H9 (cell line): ENCODE measurements at regions not wholly inside any gene's neighbourhood (a gene's known extent, or its start where the extent isn't known, plus 50 kb on each side); places are given as distances from the start of the nearest gene placed in this dataset.

Experiments used
- DNase-seq: peaks from one replicate; pipeline ENCODE4 v3.0.0-alpha.2; 2017
- H2AFZ ChIP-seq: one replicate; pipeline ENCODE4 v1.6.1; 2013; ENCODE audit warnings: mild to moderate bottlenecking, low read length, control low read depth, moderate library complexity
- H2AK5ac ChIP-seq: 2 replicates; pipeline ENCODE4 v1.6.1; 2013; ENCODE audit warnings: low read length, control low read depth, mixed read lengths; ENCODE audit not compliant: insufficient read length
- H2BK120ac ChIP-seq: one replicate; pipeline ENCODE4 v1.6.1; 2013; ENCODE audit warnings: low read depth, mild to moderate bottlenecking, low read length, control low read depth, inconsistent platforms; ENCODE audit not compliant: poor library complexity, severe bottlenecking
- H2BK12ac ChIP-seq: 2 replicates; pipeline ENCODE4 v1.6.1; 2013; ENCODE audit warnings: low read length, control low read depth, mixed read lengths, low read depth; ENCODE audit not compliant: insufficient read length
- H2BK15ac ChIP-seq: 2 replicates; pipeline ENCODE4 v1.6.1; 2013; ENCODE audit warnings: low read depth, low read length, control low read depth
- H2BK20ac ChIP-seq: one replicate; pipeline ENCODE4 v1.6.1; 2013; ENCODE audit warnings: low read depth, mild to moderate bottlenecking, low read length, control low read depth, inconsistent platforms; ENCODE audit not compliant: poor library complexity, severe bottlenecking
- H2BK5ac ChIP-seq: 2 replicates; pipeline ENCODE4 v1.6.1; 2013; ENCODE audit warnings: low read length, control low read depth, mixed read lengths; ENCODE audit not compliant: insufficient read length
- H3K14ac ChIP-seq: 2 replicates; pipeline ENCODE4 v1.6.1; 2013; ENCODE audit warnings: low read length, control low read depth; ENCODE audit not compliant: insufficient read depth
- H3K18ac ChIP-seq: 2 replicates; pipeline ENCODE4 v1.6.1; 2013; ENCODE audit warnings: low read depth, mild to moderate bottlenecking, mixed read lengths, low read length, control low read depth; ENCODE audit not compliant: insufficient read length
- H3K23ac ChIP-seq: 2 replicates; pipeline ENCODE4 v1.6.1; 2013; ENCODE audit warnings: low read length, control low read depth, mixed read lengths, low read depth; ENCODE audit not compliant: insufficient read length
- H3K23me2 ChIP-seq: 2 replicates; pipeline ENCODE4 v1.6.1; 2013; ENCODE audit warnings: low read depth, mild to moderate bottlenecking, mixed read lengths, low read length, control low read depth; ENCODE audit not compliant: insufficient read length, poor library complexity, severe bottlenecking
- H3K27ac ChIP-seq: 2 replicates; pipeline ENCODE4 v1.5.1; 2013; ENCODE audit warnings: low read length, control low read depth, mixed read lengths, low read depth; ENCODE audit not compliant: insufficient read length
- H3K27me3 ChIP-seq: 2 replicates; pipeline ENCODE4 v1.6.1; 2013; ENCODE audit warnings: low read length, control low read depth, inconsistent platforms; ENCODE audit not compliant: insufficient read depth
- H3K4ac ChIP-seq: 2 replicates; pipeline ENCODE4 v1.6.1; 2013; ENCODE audit warnings: low read depth, mild to moderate bottlenecking, control low read depth, inconsistent platforms, low read length, moderate library complexity
- H3K4me1 ChIP-seq: 2 replicates; pipeline ENCODE4 v1.6.1; 2013; ENCODE audit warnings: low read length, control low read depth, inconsistent platforms; ENCODE audit not compliant: insufficient read depth
- H3K4me2 ChIP-seq: 2 replicates; pipeline ENCODE4 v1.6.1; 2013; ENCODE audit warnings: low read length, control low read depth, mixed read lengths; ENCODE audit not compliant: insufficient read length, insufficient read depth
- H3K56ac ChIP-seq: 2 replicates; pipeline ENCODE4 v1.6.1; 2013; ENCODE audit warnings: low read depth, mild to moderate bottlenecking, mixed read lengths, low read length, control low read depth; ENCODE audit not compliant: insufficient read length
- H3K79me1 ChIP-seq: 2 replicates; pipeline ENCODE4 v1.6.1; 2013; ENCODE audit warnings: low read depth, mild to moderate bottlenecking, moderate library complexity, low read length, control low read depth, inconsistent platforms; ENCODE audit not compliant: insufficient read depth, poor library complexity, severe bottlenecking
- H3K79me2 ChIP-seq: 2 replicates; pipeline ENCODE4 v1.6.1; 2013; ENCODE audit warnings: low read length, control low read depth, inconsistent platforms; ENCODE audit not compliant: insufficient read depth
- H3K9ac ChIP-seq: 2 replicates; pipeline ENCODE4 v1.6.1; 2013; ENCODE audit warnings: low read length, control low read depth, mixed read lengths; ENCODE audit not compliant: insufficient read length; ENCODE audit errors: extremely low read depth
- H3K9me3 ChIP-seq: one replicate; pipeline ENCODE4 v1.6.1; 2013; ENCODE audit warnings: low read depth, low read length, inconsistent platforms; ENCODE audit not compliant: control insufficient read depth
- H3T11ph ChIP-seq: one replicate; pipeline ENCODE4 v1.6.1; 2013; ENCODE audit warnings: mild to moderate bottlenecking, low read length, control low read depth, inconsistent platforms
- H4K20me1 ChIP-seq: one replicate; pipeline ENCODE4 v1.6.1; 2013; ENCODE audit not compliant: control insufficient read depth, insufficient read length, insufficient read depth
- H4K5ac ChIP-seq: 2 replicates; pipeline ENCODE4 v1.6.1; 2013; ENCODE audit warnings: low read depth, mild to moderate bottlenecking, mixed read lengths, low read length, control low read depth; ENCODE audit not compliant: insufficient read length
- H4K8ac ChIP-seq: replicated peaks from 2 replicates; pipeline ENCODE4 v1.6.1; 2013; ENCODE audit warnings: low read length, control low read depth, mixed read lengths, low read depth; ENCODE audit not compliant: insufficient read length
- H4K91ac ChIP-seq: 2 replicates; pipeline ENCODE4 v1.6.1; 2013; ENCODE audit warnings: low read depth, mild to moderate bottlenecking, moderate library complexity, mixed read lengths, low read length, control low read depth; ENCODE audit not compliant: insufficient read length
- H3K27ac Mint-ChIP-seq, 3 experiments: 2 replicates in 2 of 3; 3 replicates in 1 of 3; pipeline ENCODE4 v1.8.0; 2020 to 2021; ENCODE audit warnings: mixed read lengths in 3 of 3, mild to moderate bottlenecking in 1 of 3, moderate library complexity in 1 of 3
- H3K27me3 Mint-ChIP-seq: 2 replicates; pipeline ENCODE4 v1.8.0; 2021; ENCODE audit warnings: low read depth, mild to moderate bottlenecking, moderate library complexity, mixed read lengths
- H3K36me3 Mint-ChIP-seq, 3 experiments: 2 replicates in 2 of 3; 3 replicates in 1 of 3; pipeline ENCODE4 v1.8.0; 2020 to 2021; ENCODE audit warnings: low read depth in 3 of 3, mixed read lengths in 3 of 3; ENCODE audit not compliant: insufficient read depth in 1 of 3
- H3K4me1 Mint-ChIP-seq, 2 experiments: 2 replicates each; pipeline ENCODE4 v1.8.0; 2020; ENCODE audit warnings: mixed read lengths in 2 of 2
- H3K4me3 Mint-ChIP-seq, 2 experiments: 2 replicates in 1 of 2; 3 replicates in 1 of 2; pipeline ENCODE4 v1.8.0; 2020 to 2021; ENCODE audit warnings: mild to moderate bottlenecking in 2 of 2, mixed read lengths in 2 of 2, moderate library complexity in 1 of 2
- H3K9me3 Mint-ChIP-seq, 2 experiments: 2 replicates in 1 of 2; 3 replicates in 1 of 2; pipeline ENCODE4 v1.8.0; 2020; ENCODE audit warnings: mild to moderate bottlenecking in 2 of 2, mixed read lengths in 2 of 2, moderate library complexity in 1 of 2
- WGBS: extraction: QIAGEN DNeasy Blood & Tissue Kit; methylation state at CpG from one replicate; pipeline ENCODE4 v1.1.7; 2013; ENCODE audit warnings: missing lambda C conversion rate, low lambda C conversion rate, mixed read lengths; ENCODE audit not compliant: insufficient read length; ENCODE audit errors: extremely low coverage; 5-methylcytosine and 5-hydroxymethylcytosine counted together
- TF ChIP-seq, protein P1 (sequence below): fragments of 200-600 bp; sonication (generic); conservative IDR thresholded peaks from 3 replicates; pipeline ENCODE4 v1.8.0; 2021; ENCODE audit warnings: antibody characterized with exemption, mild to moderate bottlenecking

DNA sequence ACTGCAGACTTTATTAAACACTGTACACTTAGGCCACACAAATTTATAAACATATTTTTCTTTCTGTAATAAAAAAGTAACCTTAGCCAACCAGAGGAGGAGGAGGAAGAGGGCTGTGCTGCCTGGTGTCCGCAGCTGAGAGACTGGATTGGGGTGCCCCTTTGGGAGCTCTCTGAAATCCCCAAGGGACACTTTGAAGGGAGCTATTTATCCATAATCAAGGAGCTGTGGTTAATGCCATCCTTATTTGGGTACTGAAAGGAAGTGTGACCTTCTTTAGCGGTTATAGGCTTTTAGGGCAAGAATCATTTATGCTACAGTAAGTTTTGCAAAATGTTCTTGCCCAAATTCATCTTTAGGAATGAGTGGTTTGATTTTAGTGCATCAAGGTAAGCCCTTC, 125.8 kb downstream of the RASSF10 start:
- no peak overlapping the region for H2AK5ac ChIP-seq
- no peak overlapping the region for H2AFZ ChIP-seq
- no peak overlapping the region for H2BK20ac ChIP-seq
- Mint-ChIP-seq H3K9me3 (peaks cover 0 to 7% of the 10 kb centered on the region in 2 experiments; a peak in 3 of 5 replicates), H3K4me3 (no peak overlapping the region), H3K27me3 (no peaks in the 10 kb centered on the region), H3K27ac (no peak overlapping the region; a peak in 1 of 7 replicates), H3K36me3 (no peaks in the 10 kb centered on the region; a peak in 1 of 7 replicates), H3K4me1 (peaks cover 15 to 22% of the 10 kb centered on the region in 2 experiments)
- no peaks in the 10 kb centered on the region for H3K79me1 ChIP-seq
- no peaks in the 10 kb centered on the region for H3K9me3 ChIP-seq
- H4K91ac ChIP-seq, result no peak overlapping the region
- no peak overlapping the region for H2BK120ac ChIP-seq
- no peaks in the 10 kb centered on the region for H3K27me3 ChIP-seq
- H3T11ph ChIP-seq, result no peak overlapping the region
- H3K14ac ChIP-seq, result no peak overlapping the region
- no peak overlapping the region for H3K56ac ChIP-seq
- no peaks in the 10 kb centered on the region for H3K23me2 ChIP-seq
- no peak overlapping the region for H4K5ac ChIP-seq
- no peak overlapping the region for H3K18ac ChIP-seq
- H3K27ac ChIP-seq, result no peak overlapping the region
- H3K9ac ChIP-seq, result no peak overlapping the region
- H2BK5ac ChIP-seq, result no peak overlapping the region
- no peak overlapping the region for H3K4me2 ChIP-seq
- H2BK15ac ChIP-seq, result no peak overlapping the region
- H3K23ac ChIP-seq, result no peak overlapping the region
- no peak for DNase-seq
- no peaks in the 10 kb centered on the region for H3K79me2 ChIP-seq
- H3K4ac ChIP-seq, result no peak overlapping the region
- TF ChIP-seq, protein P1, sequence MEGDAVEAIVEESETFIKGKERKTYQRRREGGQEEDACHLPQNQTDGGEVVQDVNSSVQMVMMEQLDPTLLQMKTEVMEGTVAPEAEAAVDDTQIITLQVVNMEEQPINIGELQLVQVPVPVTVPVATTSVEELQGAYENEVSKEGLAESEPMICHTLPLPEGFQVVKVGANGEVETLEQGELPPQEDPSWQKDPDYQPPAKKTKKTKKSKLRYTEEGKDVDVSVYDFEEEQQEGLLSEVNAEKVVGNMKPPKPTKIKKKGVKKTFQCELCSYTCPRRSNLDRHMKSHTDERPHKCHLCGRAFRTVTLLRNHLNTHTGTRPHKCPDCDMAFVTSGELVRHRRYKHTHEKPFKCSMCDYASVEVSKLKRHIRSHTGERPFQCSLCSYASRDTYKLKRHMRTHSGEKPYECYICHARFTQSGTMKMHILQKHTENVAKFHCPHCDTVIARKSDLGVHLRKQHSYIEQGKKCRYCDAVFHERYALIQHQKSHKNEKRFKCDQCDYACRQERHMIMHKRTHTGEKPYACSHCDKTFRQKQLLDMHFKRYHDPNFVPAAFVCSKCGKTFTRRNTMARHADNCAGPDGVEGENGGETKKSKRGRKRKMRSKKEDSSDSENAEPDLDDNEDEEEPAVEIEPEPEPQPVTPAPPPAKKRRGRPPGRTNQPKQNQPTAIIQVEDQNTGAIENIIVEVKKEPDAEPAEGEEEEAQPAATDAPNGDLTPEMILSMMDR, result no peak
- no peak overlapping the region for H2BK12ac ChIP-seq
- H4K8ac ChIP-seq, result no peak overlapping the region
- no peaks in the 10 kb centered on the region for H4K20me1 ChIP-seq
- no CpG with 5 or more reads among the region's 2 CpGs for WGBS
- peaks cover 16% of the 10 kb centered on the region for H3K4me1 ChIP-seq
